ENCODE measurements at regions not wholly inside any gene's neighbourhood (a gene's known extent, or its start where the extent isn't known, plus 50 kb on each side); places are given as distances from the start of the nearest gene placed in this dataset.

DNA sequence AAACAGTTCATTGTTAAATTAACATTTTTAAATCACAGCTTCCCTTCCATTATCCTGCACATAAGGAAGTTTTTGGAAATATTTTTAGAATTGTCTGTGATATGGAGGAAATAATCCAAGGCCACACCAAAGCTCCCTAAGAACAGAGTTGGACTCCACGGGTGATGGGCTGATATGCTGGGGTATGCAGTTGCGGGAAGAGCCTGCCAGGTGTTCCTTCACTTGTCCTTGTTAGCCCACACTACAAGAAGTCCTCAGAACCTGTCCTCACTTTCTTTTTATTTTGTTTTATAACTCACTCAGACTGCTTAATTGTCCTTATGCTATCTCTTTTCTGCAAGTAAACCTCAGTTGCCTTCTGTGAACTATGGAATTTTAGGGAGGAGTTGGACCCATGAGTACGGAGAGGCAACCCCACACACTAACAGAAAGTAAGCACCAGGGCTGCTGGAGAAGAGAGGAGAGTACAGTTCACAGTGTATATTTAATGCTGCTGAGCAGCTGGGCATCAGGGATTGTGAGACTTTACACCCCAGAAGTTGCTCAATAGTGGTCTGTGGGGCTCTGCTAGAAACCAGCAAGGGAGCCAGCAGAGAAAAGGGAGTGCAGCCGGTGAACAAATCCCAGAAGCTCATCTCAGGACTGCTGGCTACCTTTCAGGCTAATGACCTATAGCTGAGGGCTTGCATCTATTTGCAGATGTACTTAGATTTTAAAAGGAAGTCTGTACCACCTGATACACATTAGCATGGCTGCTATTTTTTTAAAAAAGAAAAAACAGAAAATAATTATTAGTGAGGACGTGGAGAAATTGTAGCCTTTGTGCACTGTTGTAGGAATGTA lies 64.6 kb upstream of the FOXN2 start (continued):
- TF ChIP-seq ZNF430 (CRISPR knock-in tag; IDR thresholded peaks at IDR 0.05) (no peak), DR1 (CRISPR knock-in tag; IDR thresholded peaks at IDR 0.05) (no peak), EHMT2 (IDR thresholded peaks at IDR 0.05; ENCODE audit: borderline replicate concordance, low read depth, low read length) (no peak), ZNF558 (CRISPR knock-in tag; IDR thresholded peaks at IDR 0.05; ENCODE audit: borderline replicate concordance) (0 out of 2 replicates have a peak, but pooled peaks have one; percentile 47), ZNF552 (CRISPR knock-in tag; IDR thresholded peaks at IDR 0.05; ENCODE audit: borderline replicate concordance) (no peak; the same call in 1 of the 2 replicates), ELF4 (CRISPR knock-in tag; IDR thresholded peaks at IDR 0.05; ENCODE audit: borderline replicate concordance) (peak; percentile 54), ATRX (CRISPR knock-in tag; IDR thresholded peaks at IDR 0.05; ENCODE audit: borderline replicate concordance) (no peak), ZNF121 (CRISPR knock-in tag; IDR thresholded peaks at IDR 0.05) (peak; percentile 26; the same call in 1 of the 2 replicates), JDP2 (CRISPR knock-in tag; IDR thresholded peaks at IDR 0.05; ENCODE audit: borderline replicate concordance) (no peak), ZNF207 (IDR thresholded peaks at IDR 0.05; ENCODE audit: borderline replicate concordance) (no peak), BATF2 (CRISPR knock-in tag; IDR thresholded peaks at IDR 0.05) (no peak), ZNF749 (CRISPR knock-in tag; IDR thresholded peaks at IDR 0.05; ENCODE audit: borderline replicate concordance) (no peak), PTBP1 (IDR thresholded peaks at IDR 0.05; ENCODE audit: low read depth, low read length, poor library complexity, severe bottlenecking) (no peak), ZNF580 (CRISPR knock-in tag; IDR thresholded peaks at IDR 0.05; ENCODE audit: borderline replicate concordance, low read depth) (peak; percentile 94; the same call in 1 of the 2 replicates), TBL1XR1 (IDR thresholded peaks at IDR 0.05; ENCODE audit: borderline replicate concordance, low read length, partially characterized antibody) (peak; percentile 56), BRF2 (CRISPR knock-in tag; IDR thresholded peaks at IDR 0.05) (peak; percentile 57; the same call in 1 of the 2 replicates), NCOA2 (CRISPR knock-in tag; IDR thresholded peaks at IDR 0.05) (peak; percentile 69), ZNF333 (CRISPR knock-in tag; IDR thresholded peaks at IDR 0.05; ENCODE audit: borderline replicate concordance) (no peak), BRCA1 (CRISPR knock-in tag; IDR thresholded peaks at IDR 0.05) (no peak)
- TF ChIP-seq, protein P1, sequence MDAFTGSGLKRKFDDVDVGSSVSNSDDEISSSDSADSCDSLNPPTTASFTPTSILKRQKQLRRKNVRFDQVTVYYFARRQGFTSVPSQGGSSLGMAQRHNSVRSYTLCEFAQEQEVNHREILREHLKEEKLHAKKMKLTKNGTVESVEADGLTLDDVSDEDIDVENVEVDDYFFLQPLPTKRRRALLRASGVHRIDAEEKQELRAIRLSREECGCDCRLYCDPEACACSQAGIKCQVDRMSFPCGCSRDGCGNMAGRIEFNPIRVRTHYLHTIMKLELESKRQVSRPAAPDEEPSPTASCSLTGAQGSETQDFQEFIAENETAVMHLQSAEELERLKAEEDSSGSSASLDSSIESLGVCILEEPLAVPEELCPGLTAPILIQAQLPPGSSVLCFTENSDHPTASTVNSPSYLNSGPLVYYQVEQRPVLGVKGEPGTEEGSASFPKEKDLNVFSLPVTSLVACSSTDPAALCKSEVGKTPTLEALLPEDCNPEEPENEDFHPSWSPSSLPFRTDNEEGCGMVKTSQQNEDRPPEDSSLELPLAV (CRISPR knock-in tag; conservative IDR thresholded peaks at IDR 0.05; ENCODE audit: low read depth): no peak
- TF ChIP-seq, protein P2, sequence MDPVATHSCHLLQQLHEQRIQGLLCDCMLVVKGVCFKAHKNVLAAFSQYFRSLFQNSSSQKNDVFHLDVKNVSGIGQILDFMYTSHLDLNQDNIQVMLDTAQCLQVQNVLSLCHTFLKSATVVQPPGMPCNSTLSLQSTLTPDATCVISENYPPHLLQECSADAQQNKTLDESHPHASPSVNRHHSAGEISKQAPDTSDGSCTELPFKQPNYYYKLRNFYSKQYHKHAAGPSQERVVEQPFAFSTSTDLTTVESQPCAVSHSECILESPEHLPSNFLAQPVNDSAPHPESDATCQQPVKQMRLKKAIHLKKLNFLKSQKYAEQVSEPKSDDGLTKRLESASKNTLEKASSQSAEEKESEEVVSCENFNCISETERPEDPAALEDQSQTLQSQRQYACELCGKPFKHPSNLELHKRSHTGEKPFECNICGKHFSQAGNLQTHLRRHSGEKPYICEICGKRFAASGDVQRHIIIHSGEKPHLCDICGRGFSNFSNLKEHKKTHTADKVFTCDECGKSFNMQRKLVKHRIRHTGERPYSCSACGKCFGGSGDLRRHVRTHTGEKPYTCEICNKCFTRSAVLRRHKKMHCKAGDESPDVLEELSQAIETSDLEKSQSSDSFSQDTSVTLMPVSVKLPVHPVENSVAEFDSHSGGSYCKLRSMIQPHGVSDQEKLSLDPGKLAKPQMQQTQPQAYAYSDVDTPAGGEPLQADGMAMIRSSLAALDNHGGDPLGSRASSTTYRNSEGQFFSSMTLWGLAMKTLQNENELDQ (CRISPR knock-in tag; IDR thresholded peaks at IDR 0.05; ENCODE audit: borderline replicate concordance): no peak
